Activated B cell treated with CpG ODN at 0.5 μM for 24 hours (primary cell): ENCODE measurements at regions not wholly inside any gene's neighbourhood (a gene's known extent, or its start where the extent isn't known, plus 50 kb on each side); places are given as distances from the start of the nearest gene placed in this dataset.

Source experiments
- ATAC-seq: fragments of 200-7000 bp; cut with Tn5 transposase; one replicate; pipeline ENCODE4 v1.10.0; 2021; ENCODE audit warnings: low read depth, mild to moderate bottlenecking, moderate library complexity
- CTCF ChIA-PET: fragments of 350-600 bp; sonication (Branson Sonifier 250); formaldehyde crosslinking; loops from one replicate; lab custom pipeline; 2021; ENCODE audit warnings: antibody characterized with exemption; lab: Charles Lee
- POLR2A ChIA-PET: fragments of 350-600 bp; sonication (Branson Sonifier 250); formaldehyde crosslinking; loops from one replicate; lab custom pipeline; 2021; ENCODE audit warnings: antibody characterized with exemption; lab: Charles Lee
- DNase-seq: peaks from one replicate; pipeline ENCODE4 v3.0.0; 2022
- H3K27ac Mint-ChIP-seq: one replicate; pipeline ENCODE4 v1.8.0; 2020; ENCODE audit warnings: mixed read lengths
- H3K27me3 Mint-ChIP-seq: one replicate; pipeline ENCODE4 v1.8.0; 2021; ENCODE audit warnings: mixed read lengths
- H3K36me3 Mint-ChIP-seq: one replicate; pipeline ENCODE4 v1.8.0; 2021; ENCODE audit warnings: low read depth, mixed read lengths
- H3K4me1 Mint-ChIP-seq: one replicate; pipeline ENCODE4 v1.8.0; 2021; ENCODE audit warnings: mixed read lengths
- H3K4me3 Mint-ChIP-seq: one replicate; pipeline ENCODE4 v1.8.0; 2020; ENCODE audit warnings: mild to moderate bottlenecking, mixed read lengths
- H3K9me3 Mint-ChIP-seq: one replicate; pipeline ENCODE4 v1.8.0; 2020; ENCODE audit warnings: mixed read lengths
- CTCF ChIP-seq: fragments of 200-600 bp; IDR thresholded peaks from one replicate; pipeline ENCODE4 v1.8.0; 2022; ENCODE audit warnings: antibody characterized with exemption, mild to moderate bottlenecking
- intact Hi-C: fragments of 100-400 bp; cut with micrococcal nuclease; formaldehyde crosslinking; loops from one replicate; pipeline ENCODE4 v1.15.1; 2024

GRCh38 chr7:79833616-79834015, 301.0 kb upstream of the GNAI1 start:
- DNase-seq (no peak), ATAC-seq (no peak)
- Mint-ChIP-seq H3K4me1 (no peaks in the 10 kb centered on the region), H3K36me3 (no peaks in the 10 kb centered on the region), H3K4me3 (no peak overlapping the region), H3K27me3 (no peaks in the 10 kb centered on the region), H3K27ac (no peak overlapping the region), H3K9me3 (peaks cover 2% of the 10 kb centered on the region)
- ChIA-PET POLR2A (no interaction called here), CTCF (no interaction called here)
- TF ChIP-seq CTCF: no peak
- intact Hi-C loops: no loop called here

GRCh38 chr7:79828866-79829265, 305.8 kb upstream of the GNAI1 start:
- CTCF ChIA-PET: no interaction called here
- ATAC-seq (no peak), DNase-seq (no peak)
- intact Hi-C loops: no loop called here
- TF ChIP-seq CTCF: no peak
- Mint-ChIP-seq H3K27me3 (no peaks in the 10 kb centered on the region), H3K9me3 (no peaks in the 10 kb centered on the region), H3K36me3 (no peaks in the 10 kb centered on the region), H3K27ac (no peak overlapping the region), H3K4me1 (no peaks in the 10 kb centered on the region), H3K4me3 (no peak overlapping the region)
- POLR2A ChIA-PET: no interaction called here

- Mint-ChIP-seq H3K4me3 (no peak overlapping the region), H3K4me1 (no peaks in the 10 kb centered on the region), H3K27ac (no peak overlapping the region), H3K36me3 (no peaks in the 10 kb centered on the region), H3K27me3 (no peaks in the 10 kb centered on the region), H3K9me3 (no peaks in the 10 kb centered on the region)
- TF ChIP-seq CTCF: no peak
- POLR2A ChIA-PET: no interaction called here
- intact Hi-C loops: no loop called here
- ATAC-seq (no peak), DNase-seq (no peak)
- CTCF ChIA-PET: no interaction called here
Measured at GRCh38 chr7:79823246-79823951, 311.2 kb upstream of the GNAI1 start.

GRCh38 chr7:79822620-79823240, 311.9 kb upstream of the GNAI1 start:
- Mint-ChIP-seq H3K4me1 (no peaks in the 10 kb centered on the region), H3K9me3 (no peaks in the 10 kb centered on the region), H3K36me3 (no peaks in the 10 kb centered on the region), H3K4me3 (no peak overlapping the region), H3K27me3 (no peaks in the 10 kb centered on the region), H3K27ac (no peak overlapping the region)
- DNase-seq (no peak), ATAC-seq (no peak)
- POLR2A ChIA-PET: no interaction called here
- CTCF ChIA-PET: no interaction called here
- TF ChIP-seq CTCF: no peak
- intact Hi-C loops: no loop called here

GRCh38 chr7:79820387-79820786, 314.2 kb upstream of the GNAI1 start:
- POLR2A ChIA-PET: no interaction called here
- no peaks in the 10 kb centered on the region for H3K27me3 Mint-ChIP-seq
- H3K4me3 Mint-ChIP-seq: no peak overlapping the region
- TF ChIP-seq CTCF: no peak
- H3K9me3 Mint-ChIP-seq: peaks cover 2% of the 10 kb centered on the region
- no peaks in the 10 kb centered on the region for H3K36me3 Mint-ChIP-seq
- intact Hi-C loops: no loop called here
- CTCF ChIA-PET: no interaction called here
- no peak overlapping the region for H3K27ac Mint-ChIP-seq
- no peak for ATAC-seq
- H3K4me1 Mint-ChIP-seq: no peaks in the 10 kb centered on the region
- no peak for DNase-seq
